Vagina (tissue), 2 donors: ENCODE measurements at regions not wholly inside any gene's neighbourhood (a gene's known extent, or its start where the extent isn't known, plus 50 kb on each side); places are given as distances from the start of the nearest gene placed in this dataset.
"Not testable (repeated sequence)": the region's sequence is repeated elsewhere in the genome, so short reads cannot be mapped to it uniquely, and the experiment has no call there.

ENCODE experiments used
- CTCF ChIP-seq, 3 experiments: fragments of 450-650 bp in 2 of 3; fragments of 200-600 bp in 1 of 3; sonication (generic) in 1 of 3; IDR thresholded peaks; one replicate each; pipeline ENCODE4 v1.5.1; 2017 to 2019; ENCODE audit warnings: antibody characterized with exemption in 3 of 3, mild to moderate bottlenecking in 2 of 3, moderate library complexity in 2 of 3
- POLR2AphosphoS5 ChIP-seq, 2 donors: sonication (generic); formaldehyde crosslinking; IDR thresholded peaks; one replicate each; pipeline ENCODE4 v1.9.0; 2017; ENCODE audit warnings: antibody characterized with exemption in 2 of 2, mild to moderate bottlenecking in 2 of 2, low read depth in 1 of 2; ENCODE audit not compliant: insufficient read depth in 1 of 2

GRCh38 chr15:28778397-28778796 is 66.2 kb upstream of the GOLGA8M start:
- TF ChIP-seq POLR2AphosphoS5 (IDR thresholded peaks at IDR 0.05; ENCODE audit: insufficient read depth in 1 of 2, low read depth in 1 of 2); CTCF (IDR thresholded peaks at IDR 0.05): not testable (repeated sequence)
